DOHH2 (cell line): ENCODE measurements at regions not wholly inside any gene's neighbourhood (a gene's known extent, or its start where the extent isn't known, plus 50 kb on each side); places are given as distances from the start of the nearest gene placed in this dataset.

ENCODE experiments used
- H3F3A ChIP-seq: fragments of 200-600 bp; sonication (generic), shearing (Covaris generic); 2 replicates; pipeline ENCODE4 v1.6.0; 2016; ENCODE audit warnings: antibody characterized with exemption, mild to moderate bottlenecking; ENCODE audit not compliant: control insufficient read depth, insufficient read depth
- H3K27ac ChIP-seq: fragments of 200-600 bp; sonication (generic); 2 replicates; pipeline ENCODE4 v1.5.1; 2014; ENCODE audit warnings: low read depth, mild to moderate bottlenecking, low read length, moderate library complexity
- H3K27me3 ChIP-seq: fragments of 200-600 bp; sonication (generic); 2 replicates; pipeline ENCODE4 v1.6.1; 2014; ENCODE audit warnings: mild to moderate bottlenecking, low read length, mixed read lengths; ENCODE audit not compliant: control insufficient read depth
- H3K36me3 ChIP-seq: fragments of 200-600 bp; sonication (generic); 2 replicates; pipeline ENCODE4 v1.6.1; 2014; ENCODE audit warnings: mild to moderate bottlenecking, low read length, moderate library complexity, mixed read lengths; ENCODE audit not compliant: control insufficient read depth
- H3K4me1 ChIP-seq: fragments of 200-600 bp; sonication (generic); 2 replicates; pipeline ENCODE4 v1.6.1; 2014; ENCODE audit warnings: mild to moderate bottlenecking, low read length, mixed read lengths; ENCODE audit not compliant: control insufficient read depth
- H3K4me2 ChIP-seq: fragments of 200-600 bp; sonication (generic); 2 replicates; pipeline ENCODE4 v1.6.0; 2014; ENCODE audit warnings: mild to moderate bottlenecking, low read length, moderate library complexity
- H3K4me3 ChIP-seq: fragments of 200-600 bp; sonication (generic); 2 replicates; pipeline ENCODE4 v1.5.1; 2014; ENCODE audit warnings: mild to moderate bottlenecking, low read length, mixed read lengths
- H3K79me2 ChIP-seq: fragments of 200-600 bp; sonication (generic); 2 replicates; pipeline ENCODE4 v1.6.1; 2014; ENCODE audit warnings: mild to moderate bottlenecking, low read length, mixed read lengths; ENCODE audit not compliant: control insufficient read depth
- H3K9me2 ChIP-seq: fragments of 200-600 bp; sonication (generic); replicated peaks from 2 replicates; pipeline ENCODE4 v1.6.1; 2014; ENCODE audit warnings: mild to moderate bottlenecking, low read length, mixed read lengths; ENCODE audit not compliant: control insufficient read depth
- H3K9me3 ChIP-seq: fragments of 200-600 bp; sonication (generic); 2 replicates; pipeline ENCODE4 v1.6.1; 2014; ENCODE audit warnings: antibody characterized with exemption, low read length, mixed read lengths; ENCODE audit not compliant: control insufficient read depth, insufficient read depth
- H4K20me1 ChIP-seq: fragments of 200-600 bp; sonication (generic); 2 replicates; pipeline ENCODE4 v1.6.0; 2014; ENCODE audit warnings: low read depth, mild to moderate bottlenecking, antibody characterized with exemption, low read length, moderate library complexity; ENCODE audit not compliant: control insufficient read depth, insufficient read depth
- CTCF ChIP-seq: fragments of 200-600 bp; sonication (generic); IDR thresholded peaks from one replicate; pipeline ENCODE4 v1.5.1; 2014; ENCODE audit warnings: antibody characterized with exemption, mild to moderate bottlenecking, low read depth, low read length; ENCODE audit not compliant: poor library complexity, severe bottlenecking
- EZH2phosphoT487 ChIP-seq: fragments of 200-600 bp; sonication (generic); IDR thresholded peaks from 2 replicates; pipeline ENCODE4 v1.6.1; 2017; ENCODE audit warnings: borderline replicate concordance, mild to moderate bottlenecking, antibody characterized with exemption, low read length, moderate library complexity, mixed read lengths

DNA sequence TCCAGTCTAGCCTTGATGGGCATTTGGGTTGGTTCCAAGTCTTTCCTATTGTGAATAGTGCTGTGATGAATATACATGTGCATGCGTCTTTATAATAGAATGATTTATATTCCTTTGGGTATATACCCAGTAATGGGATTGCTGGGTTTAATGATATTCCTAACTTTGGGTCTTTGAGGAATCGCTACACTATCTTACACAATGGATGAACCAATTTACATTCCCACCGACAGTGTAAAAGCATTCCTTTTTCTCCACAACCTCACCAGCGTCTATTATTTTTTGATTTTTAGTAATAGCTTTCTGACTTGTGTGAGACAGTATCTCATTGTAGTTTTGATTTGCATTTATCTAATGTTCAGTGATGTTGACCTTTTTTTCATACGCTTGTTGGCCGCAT, 1040.1 kb downstream of the MAT2B start:
- no peaks in the 10 kb centered on the region for H3K27me3 ChIP-seq
- H3K36me3 ChIP-seq = no peaks in the 10 kb centered on the region
- no peaks in the 10 kb centered on the region for H3K9me2 ChIP-seq
- no peaks in the 10 kb centered on the region for H3K4me1 ChIP-seq
- no peaks in the 10 kb centered on the region for H3K9me3 ChIP-seq
- H3K4me2 ChIP-seq = no peak overlapping the region
- no peaks in the 10 kb centered on the region for H3K79me2 ChIP-seq
- H3K4me3 ChIP-seq = no peak overlapping the region
- H4K20me1 ChIP-seq = no peaks in the 10 kb centered on the region
- TF ChIP-seq EZH2phosphoT487 (no peak), CTCF (no peak)
- no peaks in the 10 kb centered on the region for H3F3A ChIP-seq
- H3K27ac ChIP-seq = no peak overlapping the region

DNA sequence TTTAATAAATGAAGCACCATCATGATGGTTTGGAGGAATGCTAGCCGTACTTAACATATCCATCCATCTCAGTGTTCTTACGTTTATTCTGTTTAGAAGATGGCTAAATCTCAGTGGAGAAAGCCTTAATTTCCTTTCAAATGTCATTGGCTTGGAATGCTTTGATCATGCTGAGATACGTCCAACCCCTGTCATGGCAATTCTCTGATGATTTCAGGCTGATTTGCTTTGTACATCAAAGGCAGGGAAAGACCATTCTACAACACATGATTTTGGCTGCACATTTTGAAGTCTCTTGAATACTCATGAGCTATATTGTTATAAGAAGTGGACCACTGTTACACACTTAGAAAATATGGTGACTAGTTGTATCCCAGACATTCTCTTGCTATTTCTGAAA, 1048.4 kb downstream of the MAT2B start:
- Histone ChIP-seq H3K9me3 (no peaks in the 10 kb centered on the region), H3F3A (no peaks in the 10 kb centered on the region), H3K4me3 (no peak overlapping the region), H3K36me3 (no peaks in the 10 kb centered on the region), H3K4me2 (no peak overlapping the region), H3K79me2 (no peaks in the 10 kb centered on the region), H3K27me3 (no peaks in the 10 kb centered on the region), H3K9me2 (no peaks in the 10 kb centered on the region), H3K27ac (no peak overlapping the region), H3K4me1 (no peaks in the 10 kb centered on the region), H4K20me1 (no peaks in the 10 kb centered on the region)
- TF ChIP-seq CTCF = no peak
- TF ChIP-seq EZH2phosphoT487 = no peak

- Histone ChIP-seq H4K20me1 (no peaks in the 10 kb centered on the region), H3K9me3 (no peaks in the 10 kb centered on the region), H3K27me3 (no peaks in the 10 kb centered on the region), H3K79me2 (no peaks in the 10 kb centered on the region), H3K9me2 (no peaks in the 10 kb centered on the region), H3F3A (no peaks in the 10 kb centered on the region), H3K27ac (no peak overlapping the region), H3K36me3 (no peaks in the 10 kb centered on the region), H3K4me2 (no peak overlapping the region), H3K4me3 (no peak overlapping the region), H3K4me1 (no peaks in the 10 kb centered on the region)
- TF ChIP-seq EZH2phosphoT487 = no peak
- no peak for TF ChIP-seq CTCF
Measured at GRCh38 chr5:164555809-164556208, 1050.4 kb downstream of the MAT2B start.

DNA sequence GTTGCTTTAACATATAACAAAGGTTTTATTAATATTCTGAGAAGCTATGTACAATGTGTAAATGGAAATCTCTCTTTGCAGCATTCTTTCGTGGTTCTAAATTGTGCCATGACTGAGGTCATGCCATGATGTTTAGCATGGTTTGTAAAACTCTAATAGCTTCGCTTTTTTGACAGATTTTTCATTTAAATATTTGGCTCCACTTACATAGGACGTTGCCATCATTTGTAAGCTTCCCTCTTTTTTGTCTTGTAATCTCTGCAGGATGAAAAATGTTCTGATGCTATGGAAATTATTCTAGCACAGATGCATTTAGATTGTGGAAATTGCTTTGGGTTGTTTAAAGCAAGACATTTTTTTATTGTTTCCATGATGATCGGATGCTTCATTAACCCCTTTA, 1054.8 kb downstream of the MAT2B start:
- H3K4me1 ChIP-seq = no peaks in the 10 kb centered on the region
- H3K4me2 ChIP-seq = no peak overlapping the region
- no peaks in the 10 kb centered on the region for H3K79me2 ChIP-seq
- H3K9me3 ChIP-seq = no peaks in the 10 kb centered on the region
- no peaks in the 10 kb centered on the region for H3K9me2 ChIP-seq
- H3K4me3 ChIP-seq = no peak overlapping the region
- H3K27me3 ChIP-seq = no peaks in the 10 kb centered on the region
- no peaks in the 10 kb centered on the region for H4K20me1 ChIP-seq
- TF ChIP-seq CTCF (no peak), EZH2phosphoT487 (no peak)
- H3K27ac ChIP-seq = no peak overlapping the region
- H3K36me3 ChIP-seq = no peaks in the 10 kb centered on the region
- no peaks in the 10 kb centered on the region for H3F3A ChIP-seq
